OCI-M2 (cell line): ENCODE measurements at regions not wholly inside any gene's neighbourhood (a gene's known extent, or its start where the extent isn't known, plus 50 kb on each side); places are given as distances from the start of the nearest gene placed in this dataset.

Experiments
- DNase-seq: peaks from one replicate; lab custom pipeline; 2025; ENCODE audit not compliant: unreplicated experiment; lab: John Stamatoyannopoulos, UW

DNA sequence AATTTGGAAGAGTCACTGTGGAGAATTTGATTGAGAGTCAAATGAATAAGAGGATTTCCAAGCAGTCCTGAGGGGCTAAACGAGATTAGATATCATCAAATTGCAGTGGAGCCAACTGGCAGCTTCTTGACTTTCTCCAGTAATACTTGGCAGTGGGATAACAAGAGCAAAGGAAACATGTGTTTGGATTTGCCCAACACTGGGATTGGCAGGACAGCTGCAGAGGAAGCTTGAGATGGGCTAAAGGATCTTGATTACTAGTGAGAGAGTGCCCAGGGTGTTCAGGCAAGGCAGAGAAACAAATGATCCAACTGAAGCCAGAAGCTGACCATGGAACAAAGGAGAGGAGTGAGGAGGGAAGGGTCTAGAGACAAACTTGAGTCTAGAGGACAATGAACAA is 356.0 kb upstream of the ISL1 start:
- DNase-seq = no peak

DNA sequence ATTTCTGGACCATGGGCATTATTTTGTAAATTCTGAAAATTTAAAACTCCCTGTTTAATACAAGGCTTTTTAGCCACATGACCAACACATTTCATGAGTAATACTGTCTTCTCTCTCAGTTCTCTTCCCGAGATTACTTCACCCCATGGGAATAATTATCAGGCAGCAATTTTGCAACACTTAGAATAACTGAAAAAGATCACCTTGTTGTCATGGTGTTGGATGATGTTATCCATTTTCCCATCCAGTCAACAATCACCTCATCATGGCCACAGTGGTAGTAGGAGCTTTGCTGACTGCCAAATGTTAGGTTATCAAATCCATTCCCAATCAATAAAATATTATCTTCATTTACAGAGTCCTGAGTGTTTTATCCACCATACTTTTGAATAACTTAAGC is 354.9 kb upstream of the ISL1 start:
- DNase-seq = no peak

DNA sequence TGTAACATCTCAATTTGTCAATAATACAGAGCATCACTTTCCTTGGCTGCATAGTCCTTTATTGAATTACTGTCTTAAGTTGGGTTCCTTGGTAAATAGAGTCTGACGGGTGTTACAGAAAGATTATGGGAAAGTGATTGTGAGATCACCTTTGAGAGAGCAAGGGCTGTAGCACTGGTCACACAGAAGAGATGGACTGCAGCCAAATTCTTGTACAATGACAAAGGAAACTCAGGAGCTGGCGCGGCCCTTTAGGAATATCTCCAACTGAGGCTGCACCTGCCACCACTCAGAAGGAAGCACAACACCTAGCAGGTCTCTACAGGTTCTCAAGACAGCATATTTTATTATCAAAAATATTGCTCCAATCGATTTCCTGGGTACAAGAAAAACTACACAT is 350.0 kb upstream of the ISL1 start:
- DNase-seq = no peak

GRCh38 chr5:51034222-51034901 is 348.9 kb upstream of the ISL1 start:
- no peak for DNase-seq

- no peak for DNase-seq
Measured at GRCh38 chr5:51039424-51040329, 343.6 kb upstream of the ISL1 start.

- no peak for DNase-seq
Measured at GRCh38 chr5:51043745-51044144, 339.5 kb upstream of the ISL1 start.

- DNase-seq = no peak
Measured at GRCh38 chr5:51047369-51047768, 335.9 kb upstream of the ISL1 start.

GRCh38 chr5:51053361-51053760 is 329.9 kb upstream of the ISL1 start:
- DNase-seq = no peak

DNA sequence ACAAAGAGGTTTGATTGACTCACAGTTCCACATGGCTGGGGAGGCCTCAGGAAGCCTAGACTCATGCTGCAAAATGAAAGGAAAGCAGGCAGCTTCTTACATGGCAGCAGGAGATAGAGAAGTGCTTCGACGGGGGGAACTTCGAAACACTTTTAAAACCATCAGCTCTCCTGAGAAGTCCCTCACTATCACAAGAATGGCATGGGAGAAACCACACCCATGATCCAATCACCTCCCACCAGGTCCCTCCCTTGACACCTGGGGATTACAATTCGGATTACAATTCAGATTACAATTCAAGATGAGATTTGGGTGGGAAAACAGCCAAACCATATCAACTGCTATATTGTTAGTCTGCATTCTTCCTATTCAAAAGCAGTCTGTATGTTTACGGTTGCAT is 322.3 kb upstream of the ISL1 start:
- no peak for DNase-seq

GRCh38 chr5:51072937-51073336 is 310.3 kb upstream of the ISL1 start:
- no peak for DNase-seq

GRCh38 chr5:51082741-51083140 is 300.5 kb upstream of the ISL1 start:
- no peak for DNase-seq

DNA sequence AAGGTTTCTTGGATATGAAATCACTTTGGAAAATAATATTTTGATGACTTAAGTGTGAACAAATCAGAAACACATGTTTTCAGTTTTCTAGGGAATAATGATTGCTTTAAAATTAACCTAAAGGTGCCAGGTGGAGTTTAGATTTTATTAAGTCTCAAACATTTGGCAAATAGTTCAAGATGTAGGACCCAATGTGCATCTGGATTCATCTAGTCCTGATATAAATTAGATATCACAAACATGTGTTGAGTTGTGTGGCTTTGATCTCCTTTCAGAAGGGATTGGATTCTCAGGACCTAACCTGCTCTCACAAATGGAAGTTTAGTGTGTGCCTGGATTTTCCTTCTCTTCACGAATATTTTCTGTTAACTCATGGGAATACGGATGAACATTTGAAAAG is 291.4 kb upstream of the ISL1 start:
- DNase-seq = no peak

DNA sequence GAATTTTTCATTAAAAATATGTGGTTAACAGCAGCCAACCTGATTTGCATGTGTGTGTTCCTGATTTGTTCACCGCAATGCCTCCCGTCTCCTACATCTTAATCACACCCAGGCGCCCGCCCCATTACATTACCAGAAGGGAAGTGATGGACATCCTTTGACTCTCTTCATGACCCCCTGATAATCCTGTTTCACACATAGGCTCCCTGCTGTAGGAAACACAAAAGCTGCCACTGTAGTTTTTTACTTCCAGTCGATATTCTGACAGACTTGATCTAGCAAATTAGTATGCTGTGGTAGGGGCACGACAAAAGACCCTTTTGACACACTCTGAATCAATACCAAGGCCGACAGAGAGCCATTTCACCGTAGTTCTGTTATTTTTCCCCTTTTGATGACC is 287.8 kb upstream of the ISL1 start:
- no peak for DNase-seq

- no peak for DNase-seq
Measured at GRCh38 chr5:51096859-51097258, 286.4 kb upstream of the ISL1 start.

DNA sequence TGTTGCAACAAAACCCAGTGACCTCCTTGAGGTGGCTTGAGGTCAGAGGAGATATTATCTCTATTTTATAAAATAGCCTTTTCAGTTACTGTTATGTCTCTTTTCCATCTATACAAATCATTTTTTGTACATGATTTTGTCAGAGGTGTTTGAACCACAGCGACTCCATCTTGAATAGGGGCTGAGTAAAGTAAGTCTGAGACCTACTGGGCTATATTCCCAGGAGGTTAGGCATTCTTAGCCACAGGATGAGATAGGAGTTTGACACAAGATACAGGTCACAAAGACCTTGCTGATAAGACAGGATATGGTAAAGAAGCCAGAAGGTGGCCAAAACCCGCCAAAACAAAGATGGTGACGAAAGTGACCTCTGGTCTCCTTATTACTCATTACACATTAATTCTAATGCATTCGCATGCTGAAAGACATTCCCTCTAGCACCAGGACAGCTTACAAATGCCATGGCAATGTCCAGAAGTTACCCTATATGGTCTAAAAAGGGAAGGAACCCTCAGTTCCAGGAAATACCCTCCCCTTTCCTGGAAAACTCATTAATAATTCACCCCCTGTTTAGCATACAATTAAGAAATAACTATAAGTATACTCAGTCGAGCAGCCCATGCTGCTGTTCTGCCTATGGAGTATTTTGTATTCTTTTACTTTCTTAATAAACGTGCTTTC is 283.9 kb upstream of the ISL1 start:
- DNase-seq = no peak

- DNase-seq = no peak
Measured at GRCh38 chr5:51104556-51104955, 278.7 kb upstream of the ISL1 start.

DNA sequence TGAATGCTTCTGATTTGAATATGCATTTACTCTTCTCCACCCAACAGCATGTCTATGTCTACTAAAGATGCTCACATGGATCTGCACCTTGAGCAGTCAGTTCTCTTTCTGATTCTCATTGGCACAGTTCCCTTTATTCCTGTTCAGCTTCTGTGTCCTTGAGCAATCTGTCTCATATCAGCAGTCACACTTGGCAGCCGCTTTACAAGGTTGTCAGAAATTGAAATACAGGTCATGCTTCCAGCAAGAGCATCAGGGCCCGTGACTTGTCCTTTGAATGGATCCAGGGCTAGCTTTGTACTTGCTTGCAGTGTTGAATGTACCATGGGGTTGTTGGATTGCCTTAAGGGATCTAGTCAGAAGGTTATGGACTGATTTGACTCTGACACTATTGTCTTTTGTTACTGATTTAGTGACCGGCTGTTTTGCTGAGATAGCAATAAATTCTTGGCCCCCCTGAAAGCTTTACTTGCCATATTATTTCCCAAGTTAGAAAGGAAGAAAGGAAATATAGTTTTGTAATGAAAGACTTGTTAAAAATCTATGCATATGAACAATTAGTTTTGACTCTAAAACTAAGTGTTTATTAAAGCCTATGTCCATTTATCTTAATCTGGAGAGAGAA is 273.4 kb upstream of the ISL1 start:
- no peak for DNase-seq

- no peak for DNase-seq
Measured at GRCh38 chr5:51131266-51131665, 252.0 kb upstream of the ISL1 start.

DNA sequence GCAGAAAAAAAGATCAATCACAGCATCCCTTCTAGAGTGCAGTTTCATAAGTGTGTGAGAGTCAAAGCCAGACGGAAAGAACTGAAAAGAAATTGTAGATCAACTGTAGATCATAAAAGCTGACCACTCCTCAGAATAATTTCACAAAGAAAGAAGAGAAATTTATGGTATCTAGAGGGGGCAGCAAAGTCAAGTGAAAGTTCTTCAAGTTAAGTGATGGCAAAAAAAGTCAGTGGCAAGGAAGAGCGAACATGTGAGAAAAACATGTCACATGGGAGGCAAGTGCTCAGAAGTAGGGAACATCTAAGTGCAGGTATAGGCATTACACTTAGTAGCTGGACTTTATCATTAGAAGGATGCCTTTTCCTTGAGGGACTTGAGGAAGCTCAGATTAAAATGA is 245.1 kb upstream of the ISL1 start:
- no peak for DNase-seq

DNA sequence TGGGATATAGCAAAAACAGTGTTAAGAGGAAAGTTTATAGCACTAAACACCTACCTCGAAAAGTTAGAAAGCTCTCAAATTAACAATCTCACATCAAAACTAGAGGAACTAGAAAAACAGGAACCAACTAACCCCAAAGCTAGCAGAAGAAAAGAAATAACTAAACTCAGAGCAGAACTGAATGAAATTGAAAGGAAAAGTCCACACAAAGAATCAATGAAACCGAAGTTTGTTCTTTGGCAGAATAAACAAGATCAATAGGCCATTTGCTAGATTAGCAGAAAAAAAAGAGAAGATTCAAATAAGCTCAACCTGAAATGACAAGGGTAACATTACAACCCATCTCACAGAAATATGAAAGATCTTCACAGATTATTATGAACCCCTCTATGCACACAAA is 234.8 kb upstream of the ISL1 start:
- DNase-seq = no peak

- DNase-seq = no peak
Measured at GRCh38 chr5:51156222-51156621, 227.0 kb upstream of the ISL1 start.

GRCh38 chr5:51156838-51157237 is 226.4 kb upstream of the ISL1 start:
- no peak for DNase-seq
